DMS114 treated with DMSO at 0.1 percent for 48 hours (cell line): ENCODE measurements at regions not wholly inside any gene's neighbourhood (a gene's known extent, or its start where the extent isn't known, plus 50 kb on each side); places are given as distances from the start of the nearest gene placed in this dataset.

Experiments used
- DNase-seq: peaks from one replicate; lab custom pipeline; 2025; ENCODE audit not compliant: unreplicated experiment; lab: John Stamatoyannopoulos, UW

DNA sequence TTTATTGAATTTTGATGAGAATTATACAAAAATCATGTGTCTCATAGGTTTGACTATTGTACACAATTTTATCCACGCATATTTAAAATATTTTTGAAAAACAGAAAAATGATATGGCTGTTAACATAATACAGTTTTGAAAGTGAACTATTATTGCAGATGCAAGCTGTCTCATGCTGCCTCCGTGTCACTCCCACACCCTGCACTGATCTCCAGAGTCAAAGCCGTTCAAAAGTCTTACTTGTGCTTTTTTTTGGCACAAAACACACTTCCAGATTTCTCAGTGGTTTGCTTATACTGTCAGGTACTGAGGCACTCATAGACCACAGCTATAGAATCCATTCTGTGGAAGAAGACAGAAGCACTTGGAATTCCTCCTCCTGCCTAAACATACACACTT, 243.1 kb upstream of the ADARB2 start:
- DNase-seq, result no peak

DNA sequence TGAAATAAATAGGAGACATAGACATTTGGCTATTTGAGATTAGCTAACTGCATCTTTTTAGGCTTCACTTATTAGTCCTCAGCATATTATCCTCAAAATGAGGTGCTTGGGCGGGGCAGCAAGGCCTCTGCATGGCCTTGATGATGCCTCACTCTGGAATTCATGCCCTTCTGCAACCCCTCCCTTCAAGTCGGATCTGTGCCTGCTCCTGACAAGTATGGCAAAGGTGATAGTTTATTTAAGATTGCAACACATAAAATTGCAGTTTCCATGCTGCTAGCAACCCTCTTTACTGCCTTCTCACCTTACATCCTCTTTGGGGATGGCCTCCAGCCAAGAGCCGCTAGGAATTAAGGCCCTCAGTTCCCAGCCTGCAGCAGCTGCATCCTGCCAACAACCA, 241.3 kb upstream of the ADARB2 start:
- no peak for DNase-seq

DNA sequence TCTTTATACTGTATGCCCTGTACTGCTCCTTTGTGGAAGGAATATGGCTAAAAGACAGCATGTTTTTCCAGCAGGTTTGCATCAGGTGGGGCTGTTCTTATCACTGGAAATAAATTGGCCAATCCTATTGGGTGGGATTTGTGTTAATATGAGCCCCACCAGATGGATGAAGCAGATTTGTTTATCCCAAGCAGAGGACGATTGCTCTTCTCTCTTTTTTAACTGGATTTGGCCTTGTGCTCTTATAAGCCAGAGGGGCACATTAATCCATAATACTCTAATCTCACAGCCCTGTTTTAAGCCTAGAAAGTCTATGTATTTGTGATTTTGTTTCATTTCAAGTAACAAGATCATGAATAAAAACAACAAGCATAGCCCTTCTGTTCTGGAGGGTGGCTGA, 240.1 kb upstream of the ADARB2 start:
- DNase-seq, result no peak

DNA sequence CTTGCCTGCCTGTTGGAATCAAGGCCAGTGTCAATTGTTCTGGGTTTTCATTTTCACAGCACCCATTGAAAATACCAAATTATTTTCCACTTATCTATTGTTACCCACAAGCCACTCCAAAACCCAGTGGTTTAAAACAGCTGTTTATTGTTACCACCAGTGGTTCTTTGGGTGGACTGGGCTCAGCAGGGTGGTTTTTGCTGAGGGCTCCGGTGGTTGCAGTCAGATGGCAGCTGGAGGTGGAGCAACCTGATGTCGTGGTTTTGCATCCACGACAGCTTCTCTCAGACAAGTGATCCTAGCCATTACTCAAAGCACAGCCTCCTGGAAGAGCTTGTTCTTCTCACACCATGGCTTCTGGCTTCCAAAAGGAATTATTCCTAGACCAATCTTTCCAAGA, 235.1 kb upstream of the ADARB2 start:
- no peak for DNase-seq

DNA sequence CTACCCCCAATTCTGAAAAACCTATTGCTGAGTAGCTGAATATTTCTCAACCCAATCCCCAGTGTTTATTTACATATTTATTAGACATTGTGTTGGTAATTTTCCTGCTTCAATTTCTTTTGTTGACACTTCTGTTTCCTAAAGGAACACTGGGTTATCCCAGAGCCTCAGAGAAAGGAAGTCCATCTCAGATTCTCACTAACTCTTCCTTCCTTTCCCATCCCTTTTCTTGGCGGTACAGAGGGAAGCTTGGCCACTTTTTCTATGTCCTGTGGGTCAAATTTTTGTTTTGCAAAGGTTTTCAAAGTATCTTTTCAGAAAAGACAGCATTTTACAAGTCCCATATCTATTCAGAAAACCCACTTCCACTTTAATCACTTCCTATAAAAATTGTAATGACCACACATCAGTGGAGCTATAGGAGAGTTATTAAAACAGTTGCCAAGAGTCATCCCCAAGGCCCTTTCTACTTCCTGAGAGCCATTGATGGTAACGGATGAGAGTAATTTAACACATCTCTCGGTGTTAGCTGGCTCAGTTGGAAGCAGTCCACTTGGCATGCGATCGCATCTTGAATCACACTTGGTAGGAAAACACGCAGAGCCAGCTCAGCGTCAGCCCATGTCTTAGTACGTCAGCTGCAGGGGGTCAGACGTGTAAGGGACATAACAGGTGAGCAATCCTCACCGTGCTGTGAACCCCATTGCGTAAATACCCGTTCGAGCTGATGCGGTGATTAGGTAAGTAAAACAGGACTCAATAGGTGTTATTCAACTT, 231.1 kb upstream of the ADARB2 start:
- DNase-seq, result no peak

DNA sequence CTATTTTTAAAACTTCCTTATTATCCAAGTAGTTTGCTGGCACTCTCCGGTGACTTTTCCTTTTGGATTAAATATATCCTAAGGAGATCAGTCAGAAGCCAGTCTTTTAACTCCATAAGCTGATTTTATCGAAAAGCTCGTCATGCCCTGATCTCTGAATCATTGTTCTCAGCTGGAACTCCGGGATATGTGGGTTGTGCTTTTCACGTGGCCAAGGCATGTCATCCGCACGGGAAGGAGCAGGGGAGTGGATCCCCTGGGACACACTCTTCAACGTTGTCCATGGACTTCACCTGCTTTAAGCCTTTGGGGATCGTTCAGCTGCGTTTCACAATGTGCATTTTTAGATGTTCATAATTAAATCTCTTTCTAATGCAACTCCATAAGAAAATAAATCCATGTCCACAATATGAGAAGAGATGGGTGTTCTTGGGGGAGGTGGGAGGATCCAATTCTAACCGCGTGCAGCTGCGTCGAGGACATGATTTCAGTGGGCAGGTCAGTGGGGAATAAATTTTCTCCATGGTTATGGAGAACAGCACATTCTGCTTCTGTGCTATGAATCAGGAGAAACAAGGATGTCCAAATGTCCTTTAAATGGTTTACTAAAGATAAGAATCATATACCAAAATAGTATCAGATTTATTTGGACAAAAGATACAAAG, 229.5 kb upstream of the ADARB2 start:
- no peak for DNase-seq

DNA sequence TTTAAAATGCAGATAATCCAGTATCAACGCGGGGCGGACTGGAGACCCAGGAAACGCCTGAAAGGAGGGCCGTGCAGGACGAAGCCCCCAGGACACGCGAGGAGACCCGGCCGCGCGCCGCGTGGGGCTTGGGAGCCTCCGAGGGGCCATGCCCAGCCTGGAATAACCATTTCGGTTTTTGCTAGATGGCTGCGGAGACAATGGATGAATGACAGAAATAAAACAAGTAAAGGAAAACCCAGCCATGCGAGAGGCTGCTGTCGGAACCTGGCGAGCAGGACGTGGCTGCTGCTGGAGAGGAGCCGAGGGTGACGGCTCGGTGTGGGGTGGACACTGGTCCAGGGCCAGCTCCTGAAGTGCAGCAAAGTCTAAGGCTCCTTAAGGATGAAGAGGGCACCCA, 227.2 kb upstream of the ADARB2 start:
- DNase-seq, result no peak

DNA sequence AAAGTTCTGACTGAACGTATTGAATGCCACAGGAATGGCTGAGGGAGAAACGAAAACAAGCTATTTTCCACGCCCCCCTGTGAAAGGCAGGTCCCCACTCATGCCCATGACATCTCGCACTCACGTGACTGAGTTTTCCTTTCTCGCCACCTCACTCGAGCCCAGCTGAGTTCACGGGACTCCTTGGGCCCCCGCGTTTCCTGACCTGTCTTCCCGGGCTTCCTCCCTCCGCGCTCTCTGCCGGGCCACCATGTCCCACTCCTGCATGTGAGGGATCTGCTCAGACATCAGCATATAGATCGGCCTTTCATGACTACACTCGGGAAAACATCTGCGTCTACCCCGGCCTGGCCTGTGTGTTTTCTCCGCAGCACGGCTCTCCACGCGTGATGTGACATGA, 226.0 kb upstream of the ADARB2 start:
- DNase-seq, result no peak

DNA sequence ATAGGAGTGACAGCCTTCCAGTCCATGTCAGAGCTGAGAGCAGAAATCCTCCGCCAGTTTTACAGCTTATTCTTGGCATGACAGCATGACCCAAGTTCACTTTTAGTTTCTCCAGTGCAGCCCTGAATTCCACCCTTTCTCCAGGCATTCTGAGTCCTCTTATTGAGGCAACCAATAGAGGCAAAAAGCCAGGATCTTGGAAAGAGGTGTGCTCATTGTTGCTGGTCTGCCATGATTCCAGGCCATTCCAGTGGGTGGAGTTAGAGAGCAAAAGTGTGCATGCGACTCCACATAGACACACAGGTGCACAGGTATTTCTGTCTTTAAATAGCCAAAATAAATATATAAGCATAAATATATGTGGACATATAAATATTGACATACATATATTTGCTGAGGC, 224.7 kb upstream of the ADARB2 start:
- no peak for DNase-seq

DNA sequence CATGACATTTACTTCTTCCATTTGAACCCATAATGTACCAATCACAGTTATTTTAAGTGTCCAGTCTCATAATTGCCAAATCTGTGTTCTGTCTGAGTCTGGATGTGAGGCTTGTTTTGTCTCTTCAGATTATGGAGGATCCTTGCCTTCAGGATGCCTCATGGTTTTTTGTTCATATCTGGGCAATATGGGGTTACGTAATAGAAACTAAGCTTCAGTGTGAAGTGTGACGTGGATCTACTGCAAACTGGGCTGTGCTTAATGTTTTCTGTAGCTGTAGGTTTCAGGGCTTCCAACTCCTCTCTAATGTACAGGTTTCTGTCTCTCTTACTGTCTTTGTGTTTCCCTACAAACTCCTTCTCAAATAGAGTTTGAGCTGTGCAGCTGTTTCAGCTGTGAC, 223.7 kb upstream of the ADARB2 start:
- DNase-seq, result no peak

DNA sequence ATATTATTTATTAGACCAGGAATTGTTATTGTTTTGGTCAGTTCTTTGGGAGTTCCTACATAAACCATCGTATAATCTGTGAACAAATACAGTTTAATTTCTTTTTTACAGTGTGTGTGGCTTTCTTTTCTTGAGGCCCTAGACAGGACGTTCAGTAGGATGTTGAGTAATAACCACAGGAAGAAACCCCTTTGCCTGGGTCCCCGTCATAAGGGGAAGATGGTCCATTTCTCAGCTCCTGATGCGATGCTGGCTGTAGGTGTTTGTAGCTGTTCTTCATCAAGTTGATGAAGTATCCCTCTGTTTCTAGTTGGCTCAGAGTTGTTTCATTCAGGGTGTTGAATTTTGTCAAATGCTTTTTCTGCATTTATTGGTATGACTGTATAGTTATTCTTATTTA, 219.7 kb upstream of the ADARB2 start:
- DNase-seq, result no peak

DNA sequence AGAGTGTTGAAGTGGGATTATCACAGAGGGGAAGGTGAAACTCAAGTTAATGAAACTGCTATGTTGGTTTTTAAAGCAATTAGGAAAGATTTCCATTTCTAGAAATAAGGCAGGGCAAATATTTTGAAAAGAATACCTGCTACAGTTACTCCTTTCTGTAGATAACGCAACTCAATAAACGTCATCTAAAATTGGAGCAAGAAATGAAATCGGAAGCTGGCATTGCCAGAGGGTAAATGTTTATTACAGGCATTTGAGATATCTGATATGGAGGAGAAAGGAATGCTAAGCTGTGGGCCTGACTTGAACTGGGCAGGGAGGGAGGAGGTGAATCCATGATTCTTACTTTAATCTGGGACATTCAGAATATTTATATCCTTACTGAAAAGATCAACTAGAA, 217.0 kb upstream of the ADARB2 start:
- DNase-seq, result no peak

DNA sequence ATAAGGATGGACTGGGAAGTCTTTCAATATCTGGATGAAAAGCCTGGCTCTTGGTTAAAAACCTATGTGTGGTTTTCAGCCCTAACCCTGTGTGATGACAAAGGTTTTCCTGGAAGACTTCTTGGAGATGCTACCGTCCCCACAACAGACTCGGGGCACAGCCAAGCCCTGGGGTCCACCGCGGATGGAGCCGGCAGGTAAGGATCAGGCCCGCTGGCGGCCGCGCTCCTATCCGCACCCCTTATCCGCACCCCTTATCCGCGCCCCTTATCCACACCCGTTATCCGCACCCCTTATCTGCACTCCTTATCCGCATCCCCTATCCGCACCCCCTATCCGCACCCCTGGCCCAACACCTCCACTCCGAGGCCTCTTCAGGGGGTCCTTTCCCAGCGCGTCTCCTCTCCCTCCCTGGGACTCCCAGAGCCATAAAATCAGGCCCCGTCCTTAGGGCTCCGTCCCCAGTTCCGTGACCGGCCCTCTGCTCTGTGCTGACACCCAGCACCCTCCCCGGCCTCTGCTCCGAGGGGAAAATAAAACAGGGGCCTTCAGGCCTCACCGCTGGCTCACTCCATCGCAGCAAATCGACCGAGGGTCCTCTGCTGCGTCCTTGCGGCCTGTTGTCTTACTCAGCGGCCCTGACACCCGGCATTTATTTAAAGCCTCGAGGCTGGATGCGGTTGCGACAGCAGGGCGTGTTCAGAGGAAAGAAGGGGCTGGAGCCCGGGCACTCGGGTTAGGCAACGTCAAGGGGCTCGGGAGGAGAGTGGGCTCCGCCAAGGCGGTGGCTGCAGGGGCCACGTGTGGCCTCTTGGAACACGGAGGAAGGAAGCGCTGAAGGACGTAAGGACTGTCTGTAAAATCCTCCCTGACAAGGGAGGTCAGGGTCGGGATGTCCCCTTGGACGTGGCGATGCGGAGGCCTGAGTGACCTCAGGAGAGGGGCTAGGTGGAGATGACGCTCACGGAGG, 215.1 kb upstream of the ADARB2 start:
- DNase-seq, result no peak

DNA sequence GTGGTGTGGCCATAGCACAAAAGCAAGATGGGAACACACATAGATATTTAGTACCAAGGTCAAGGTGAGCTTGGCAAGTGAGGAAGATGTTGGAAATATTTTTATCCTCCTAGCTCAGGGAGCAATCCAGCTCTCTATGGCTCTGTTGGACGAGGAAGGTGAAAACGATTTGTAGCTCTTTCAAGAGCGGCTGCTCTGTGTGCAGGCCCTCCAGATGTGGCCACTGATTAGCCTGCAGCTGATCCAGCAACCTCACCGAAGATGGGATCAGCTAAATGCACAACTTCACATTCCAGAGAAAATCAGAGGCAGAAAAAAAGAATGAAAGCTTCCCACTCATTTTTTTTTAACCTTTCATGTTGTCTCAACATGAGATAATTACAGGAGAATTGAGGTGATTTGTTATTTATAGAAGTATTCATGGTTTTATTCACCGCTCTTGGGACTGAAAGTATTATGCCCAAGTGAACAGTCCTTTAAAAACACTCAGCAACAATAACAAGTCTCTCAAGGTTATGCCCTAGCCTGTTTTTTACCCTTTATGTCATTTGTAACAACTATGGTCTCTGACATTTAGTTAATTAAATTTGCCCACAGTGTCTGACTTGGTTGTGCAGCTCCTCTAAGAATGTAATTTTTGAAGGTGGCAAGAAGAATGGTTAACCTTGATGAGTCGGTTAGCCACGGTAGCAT, 213.6 kb upstream of the ADARB2 start:
- DNase-seq, result no peak

DNA sequence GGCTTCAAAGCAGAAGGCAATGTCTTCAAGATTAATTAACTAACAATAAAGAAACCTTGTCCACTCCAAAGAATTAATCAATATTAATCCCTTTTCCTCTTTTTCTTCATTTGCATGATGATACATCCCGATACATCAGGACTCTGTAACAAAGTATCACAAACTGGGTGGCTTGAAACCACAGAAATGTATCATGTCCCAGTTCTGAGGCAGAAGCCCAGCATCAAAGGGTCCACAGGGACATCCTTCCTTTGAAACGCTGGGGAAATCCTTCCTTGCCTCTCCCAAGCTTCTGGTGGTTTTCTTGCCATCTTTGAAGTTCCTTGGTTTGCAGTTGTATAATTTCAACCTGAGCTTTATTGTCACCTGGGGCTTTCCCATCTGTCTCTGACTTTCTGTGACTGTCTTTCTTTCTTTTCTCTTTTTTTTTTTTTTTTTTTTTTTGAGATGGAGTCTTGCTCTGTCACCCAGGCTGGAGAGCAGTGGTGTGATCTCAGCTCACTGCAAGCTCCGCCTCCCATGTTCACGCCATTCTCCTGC, 210.2 kb upstream of the ADARB2 start:
- no peak for DNase-seq

DNA sequence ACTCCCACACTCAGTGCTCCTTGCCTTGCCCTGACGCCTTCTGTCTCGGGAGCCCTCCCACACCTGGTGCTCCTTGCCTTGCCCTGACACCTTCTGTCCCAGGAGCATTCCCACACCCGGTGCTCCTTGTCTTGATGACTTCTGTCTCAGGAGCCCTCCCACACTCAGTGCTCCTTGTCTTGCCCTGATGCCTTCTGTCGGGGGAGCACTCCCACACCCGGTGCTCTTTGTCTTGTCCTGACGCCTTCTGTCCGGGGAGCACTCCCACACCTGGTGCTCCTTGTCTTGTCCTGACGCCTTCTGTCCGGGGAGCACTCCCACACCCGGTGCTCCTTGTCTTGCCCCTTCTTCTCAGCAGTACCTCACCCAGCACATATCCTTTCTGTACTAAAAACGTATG, 207.2 kb upstream of the ADARB2 start:
- DNase-seq, result no peak

DNA sequence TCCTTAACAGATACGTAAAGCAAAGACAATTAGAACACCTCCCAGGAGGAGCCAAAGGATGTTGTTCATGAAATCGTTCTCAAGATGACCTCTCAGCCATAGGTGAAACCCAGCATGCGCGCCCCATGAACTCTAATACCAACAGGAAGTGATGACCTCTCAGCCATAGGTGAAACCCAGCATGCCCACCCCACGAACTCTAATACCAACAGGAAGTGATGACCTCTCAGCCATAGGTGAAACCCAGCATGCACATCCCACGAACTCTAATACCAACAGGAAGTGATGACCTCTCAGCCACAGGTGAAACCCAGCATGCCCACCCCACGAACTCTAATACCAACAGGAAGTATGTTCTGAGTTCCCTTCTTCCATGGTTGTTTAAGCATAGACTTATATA, 205.2 kb upstream of the ADARB2 start:
- DNase-seq, result no peak

DNA sequence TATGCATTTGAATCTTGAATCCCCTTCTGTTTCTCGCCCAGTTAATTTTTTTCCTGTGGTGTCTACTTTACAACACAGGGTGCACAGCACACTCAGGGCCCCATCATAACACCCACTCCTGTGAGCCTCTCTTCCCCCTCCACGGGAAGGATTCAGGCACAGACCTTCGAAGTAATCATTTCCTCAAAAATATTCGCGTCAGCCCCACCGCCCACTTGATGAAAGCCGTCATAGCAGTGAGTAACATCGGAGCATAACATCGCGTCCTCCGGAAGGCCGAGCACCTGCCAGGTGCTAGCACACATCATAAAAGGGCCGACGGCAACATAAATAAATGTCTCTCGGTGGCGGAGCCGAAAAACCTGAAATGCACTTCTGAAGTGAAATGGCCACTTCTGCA, 201.7 kb upstream of the ADARB2 start:
- no peak for DNase-seq

DNA sequence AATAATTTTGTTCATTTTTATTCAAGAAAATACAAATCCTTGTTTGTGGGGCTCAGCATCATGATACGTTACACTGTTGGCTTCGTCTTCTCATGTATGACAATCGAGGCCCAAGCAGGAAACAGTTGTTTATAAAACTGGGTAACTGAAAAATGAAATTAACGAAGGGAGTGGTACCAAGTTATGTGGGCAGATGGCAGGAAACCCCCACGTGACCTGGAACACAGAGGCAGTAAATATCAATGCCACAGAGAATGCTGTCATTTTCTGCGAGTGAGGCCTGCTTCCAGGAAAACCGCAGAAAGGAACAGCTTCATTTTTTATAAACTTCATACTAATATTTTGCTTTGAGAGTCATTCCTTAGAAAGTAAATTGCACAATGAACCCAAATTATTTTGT, 201.0 kb upstream of the ADARB2 start:
- no peak for DNase-seq

DNA sequence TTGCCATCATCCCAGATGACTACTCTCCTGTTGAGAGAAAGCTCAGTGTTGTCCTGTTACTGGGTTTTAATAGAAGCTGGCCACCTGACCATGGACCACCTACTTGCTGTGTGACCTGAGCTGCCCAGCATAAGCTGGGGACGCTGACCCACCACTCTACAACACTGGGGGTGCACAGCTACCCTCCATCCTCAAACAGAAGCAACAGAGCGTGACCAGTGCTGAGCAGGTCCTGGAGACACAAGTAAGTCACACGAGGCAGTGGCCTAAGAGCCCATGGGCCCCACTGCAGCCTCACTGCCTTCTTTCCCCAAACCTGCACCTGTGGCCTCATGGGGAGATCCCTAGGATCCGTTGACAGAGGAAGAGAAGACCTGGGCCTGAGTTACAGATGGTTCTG, 198.6 kb upstream of the ADARB2 start:
- no peak for DNase-seq

DNA sequence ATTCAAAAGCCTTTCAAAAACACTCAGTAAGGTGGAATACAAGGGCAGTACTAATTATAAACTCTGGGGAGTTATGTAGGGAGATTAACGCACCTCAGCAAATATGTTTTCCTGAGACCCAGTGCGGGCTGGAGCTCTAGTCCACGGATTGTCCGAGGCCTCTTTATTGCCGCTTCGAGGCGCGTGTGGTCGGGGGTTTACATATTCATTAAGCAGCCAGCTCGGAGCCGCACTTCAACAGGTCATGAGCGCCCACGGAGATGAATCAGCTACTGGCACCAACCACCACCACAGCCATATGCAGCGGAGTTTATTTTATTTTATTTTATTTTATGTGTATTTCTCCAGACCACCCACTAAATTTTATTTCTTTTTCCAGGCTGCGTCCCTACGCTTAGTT, 195.9 kb upstream of the ADARB2 start:
- no peak for DNase-seq
